ENCODE measurements at regions not wholly inside any gene's neighbourhood (a gene's known extent, or its start where the extent isn't known, plus 50 kb on each side); places are given as distances from the start of the nearest gene placed in this dataset.

- Histone ChIP-seq H3K27me3 (no peaks in the 10 kb centered on the region), H3K4me3 (no peak overlapping the region), H3K4me1 (no peaks in the 10 kb centered on the region), H3K27ac (no peak overlapping the region), H3K9me3 (peaks cover 0 to 28% (median 0%) of the 10 kb centered on the region in 4 donors), H3K36me3 (no peaks in the 10 kb centered on the region)
- intact Hi-C loops (cut with DNase I; ENCODE audit: low total_unique reads): no loop called here
- no peak for TF ChIP-seq CTCF (IDR thresholded peaks at IDR 0.05)
- no peak for DNase-seq
- 61 to 73% (median 64%) methylated on average over 3 of the region's 3 CpGs for WGBS, 5 donors
These were observed 106.8 kb upstream of the POM121L12 start for GRCh38 chr7:52928591-52928990.

GRCh38 chr7:52925332-52925731 is 110.1 kb upstream of the POM121L12 start:
- intact Hi-C loops (cut with DNase I; ENCODE audit: low total_unique reads): no loop called here
- Histone ChIP-seq H3K4me3 (no peak overlapping the region), H3K27me3 (no peaks in the 10 kb centered on the region), H3K27ac (no peak overlapping the region), H3K9me3 (peaks cover 0 to 21% (median 0%) of the 10 kb centered on the region in 4 donors), H3K36me3 (no peaks in the 10 kb centered on the region), H3K4me1 (no peaks in the 10 kb centered on the region)
- TF ChIP-seq CTCF (IDR thresholded peaks at IDR 0.05) (no peak), POLR2AphosphoS5 (IDR thresholded peaks at IDR 0.05) (no peak), POLR2A (IDR thresholded peaks at IDR 0.05) (no peak), EP300 (IDR thresholded peaks at IDR 0.05) (no peak)
- DNase-seq: no peak
- 80 to 93% (median 90%) methylated on average over 5 of the region's 5 CpGs for WGBS, 5 donors

GRCh38 chr7:52920977-52921376 is 114.5 kb upstream of the POM121L12 start:
- no peak overlapping the region for H3K4me3 ChIP-seq
- H3K36me3 ChIP-seq: no peaks in the 10 kb centered on the region
- no peaks in the 10 kb centered on the region for H3K27me3 ChIP-seq
- intact Hi-C loops (cut with DNase I; ENCODE audit: low total_unique reads): no loop called here
- no peak for TF ChIP-seq CTCF (IDR thresholded peaks at IDR 0.05)
- TF ChIP-seq EP300 (IDR thresholded peaks at IDR 0.05): no peak
- no peak for TF ChIP-seq POLR2A (IDR thresholded peaks at IDR 0.05)
- no peak for TF ChIP-seq POLR2AphosphoS5 (IDR thresholded peaks at IDR 0.05)
- no peak overlapping the region for H3K27ac ChIP-seq
- DNase-seq: no peak
- no peaks in the 10 kb centered on the region for H3K4me1 ChIP-seq
- peaks cover 0 to 7% (median 0%) of the 10 kb centered on the region in 4 donors for H3K9me3 ChIP-seq
- 22 to 38% (median 28%) methylated on average over 3 of the region's 3 CpGs for WGBS, 5 donors

GRCh38 chr7:52917982-52918578 is 117.4 kb upstream of the POM121L12 start:
- Histone ChIP-seq H3K9me3 (peaks cover 0 to 5% (median 0%) of the 10 kb centered on the region in 4 donors), H3K36me3 (no peaks in the 10 kb centered on the region), H3K4me1 (no peaks in the 10 kb centered on the region), H3K27me3 (no peaks in the 10 kb centered on the region), H3K4me3 (no peak overlapping the region), H3K27ac (no peak overlapping the region)
- intact Hi-C loops (cut with DNase I; ENCODE audit: low total_unique reads): no loop called here
- 66 to 75% (median 72%) methylated on average over 7 of the region's 7 CpGs for WGBS, 5 donors
- no peak for DNase-seq
- TF ChIP-seq POLR2A (IDR thresholded peaks at IDR 0.05): no peak
- no peak for TF ChIP-seq CTCF (IDR thresholded peaks at IDR 0.05)
- no peak for TF ChIP-seq POLR2AphosphoS5 (IDR thresholded peaks at IDR 0.05)
- no peak for TF ChIP-seq EP300 (IDR thresholded peaks at IDR 0.05)
